G401.6 (cell line): ENCODE measurements at regions not wholly inside any gene's neighbourhood (a gene's known extent, or its start where the extent isn't known, plus 50 kb on each side); places are given as distances from the start of the nearest gene placed in this dataset.

Experiments used
- FAIRE-seq: peaks from 2 replicates; lab custom pipeline; 2012; peaks lifted over from hg19 to GRCh38; lab: Jason Lieb, UNC

- no peak for FAIRE-seq
Observed at GRCh38 chr11:8826139-8826786, 84.7 kb upstream of the AKIP1 start.

GRCh38 chr11:8826901-8827560, 84.0 kb upstream of the AKIP1 start:
- FAIRE-seq, result no peak

- no peak for FAIRE-seq
Observed at GRCh38 chr11:8828046-8828445, 82.9 kb upstream of the AKIP1 start.

DNA sequence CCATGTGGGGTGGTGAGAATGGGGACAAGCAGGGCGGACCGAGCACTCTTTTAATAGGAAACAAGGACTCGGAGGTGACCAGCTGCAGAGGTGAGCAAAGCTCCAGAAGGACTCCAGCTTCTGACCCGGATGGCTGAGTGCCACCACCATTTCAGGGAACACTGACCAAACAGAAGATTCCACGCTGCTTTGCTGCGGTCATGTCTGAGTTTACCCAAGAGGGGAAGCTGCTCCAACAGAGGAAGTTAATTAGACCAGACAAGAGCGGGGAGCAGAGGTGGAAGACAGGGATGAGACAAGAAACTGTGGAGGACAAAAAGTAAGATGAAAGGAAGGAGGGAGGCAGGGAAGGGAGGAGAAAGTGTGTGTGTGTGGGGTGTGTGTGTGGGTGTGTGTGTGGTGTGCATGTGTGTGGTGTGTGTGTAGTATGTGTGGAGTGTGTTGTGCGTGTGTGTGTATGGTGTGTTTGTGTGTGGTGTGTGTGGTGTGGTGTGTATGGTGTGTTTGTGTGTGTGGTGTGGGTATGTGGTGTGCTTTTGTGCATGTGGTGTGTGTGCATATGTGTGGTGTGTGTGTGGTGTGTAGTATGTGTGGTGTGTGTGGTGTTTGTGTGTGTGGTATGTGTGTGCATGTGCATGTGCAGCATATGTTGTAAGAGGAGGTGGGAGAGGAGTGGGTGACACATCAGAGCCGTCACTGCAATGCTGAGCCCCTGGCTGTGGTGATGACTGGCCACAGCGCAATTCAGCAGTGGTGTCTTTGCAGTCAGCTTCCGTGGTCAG, 82.2 kb upstream of the AKIP1 start:
- no peak for FAIRE-seq

- no peak for FAIRE-seq
Observed at GRCh38 chr11:8829556-8829955, 81.4 kb upstream of the AKIP1 start.

GRCh38 chr11:8830641-8831040, 80.3 kb upstream of the AKIP1 start:
- FAIRE-seq, result no peak

DNA sequence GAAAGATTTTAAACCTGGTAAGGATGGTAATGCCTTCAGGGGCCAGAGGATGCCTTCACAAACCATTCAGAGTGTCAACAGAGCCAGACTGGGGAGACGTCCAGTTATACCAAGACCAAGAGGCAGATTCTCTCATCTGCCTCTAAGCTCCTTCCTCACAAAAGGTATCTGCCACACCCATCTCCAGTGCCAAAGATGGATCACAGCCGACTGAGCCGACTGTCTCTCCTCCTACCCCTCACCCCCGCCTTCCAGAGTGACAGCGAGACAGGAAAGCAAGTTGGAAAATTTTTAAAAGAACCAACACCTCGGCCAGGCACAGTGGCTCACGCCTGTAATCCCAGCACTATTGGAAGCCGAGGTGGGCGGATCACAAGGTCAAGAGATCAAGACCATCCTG, 79.1 kb upstream of the AKIP1 start:
- no peak for FAIRE-seq

- FAIRE-seq, result no peak
Observed at GRCh38 chr11:8832571-8833260, 78.3 kb upstream of the AKIP1 start.

DNA sequence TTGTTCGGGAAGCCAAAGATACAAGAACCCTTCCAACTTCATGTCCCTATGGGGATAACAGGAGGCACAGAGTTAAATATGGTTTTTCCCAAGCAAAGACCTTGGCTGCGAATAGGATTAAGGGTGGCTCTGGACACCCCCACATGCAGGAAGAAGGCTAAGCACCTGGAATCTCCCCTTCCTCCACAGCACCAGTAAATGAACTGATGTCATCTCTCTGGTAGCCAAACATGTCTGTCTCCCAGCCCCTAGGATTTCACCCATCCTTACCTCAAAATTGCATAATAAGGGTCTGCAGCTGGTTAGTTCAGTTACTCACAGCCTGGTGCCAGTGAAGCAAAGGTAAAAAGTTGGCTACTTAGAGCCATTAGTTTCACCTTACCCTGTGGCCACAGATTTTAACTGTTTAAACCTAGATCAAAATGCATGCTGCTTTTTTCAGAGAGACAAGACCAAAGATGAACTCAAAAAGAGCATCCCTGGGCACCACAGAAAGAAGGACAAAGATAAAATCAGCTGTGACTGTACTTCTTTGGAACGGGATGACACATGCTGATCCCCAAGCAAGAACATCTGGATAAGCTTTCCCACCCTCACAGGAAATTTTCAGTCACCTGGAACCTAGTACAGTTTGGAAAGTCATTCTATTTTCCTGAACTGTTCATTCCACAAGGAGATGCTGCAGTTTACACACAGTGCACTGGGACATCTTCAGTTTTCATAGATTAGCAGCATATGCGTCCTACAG, 77.2 kb upstream of the AKIP1 start:
- FAIRE-seq, result no peak

- FAIRE-seq, result no peak
Observed at GRCh38 chr11:8834379-8834778, 76.6 kb upstream of the AKIP1 start.

DNA sequence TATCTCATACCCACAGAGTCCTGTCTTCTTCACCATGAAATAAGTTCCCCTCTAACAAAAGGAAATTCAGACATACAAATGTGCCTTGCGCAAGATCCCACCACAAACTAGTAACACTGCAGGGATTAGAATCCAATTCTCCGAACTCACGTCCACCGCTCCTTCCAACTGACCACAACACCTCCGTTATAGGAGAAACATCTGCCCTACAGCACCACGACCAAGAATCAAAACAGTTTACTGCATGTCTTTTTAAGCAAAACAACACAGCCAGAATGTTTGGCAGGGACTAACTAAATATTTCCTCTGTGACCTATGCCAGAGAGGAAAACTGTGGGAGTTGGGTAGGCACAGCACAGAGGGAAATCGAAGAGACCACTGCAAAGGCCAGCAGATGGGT, 72.7 kb upstream of the AKIP1 start:
- no peak for FAIRE-seq

DNA sequence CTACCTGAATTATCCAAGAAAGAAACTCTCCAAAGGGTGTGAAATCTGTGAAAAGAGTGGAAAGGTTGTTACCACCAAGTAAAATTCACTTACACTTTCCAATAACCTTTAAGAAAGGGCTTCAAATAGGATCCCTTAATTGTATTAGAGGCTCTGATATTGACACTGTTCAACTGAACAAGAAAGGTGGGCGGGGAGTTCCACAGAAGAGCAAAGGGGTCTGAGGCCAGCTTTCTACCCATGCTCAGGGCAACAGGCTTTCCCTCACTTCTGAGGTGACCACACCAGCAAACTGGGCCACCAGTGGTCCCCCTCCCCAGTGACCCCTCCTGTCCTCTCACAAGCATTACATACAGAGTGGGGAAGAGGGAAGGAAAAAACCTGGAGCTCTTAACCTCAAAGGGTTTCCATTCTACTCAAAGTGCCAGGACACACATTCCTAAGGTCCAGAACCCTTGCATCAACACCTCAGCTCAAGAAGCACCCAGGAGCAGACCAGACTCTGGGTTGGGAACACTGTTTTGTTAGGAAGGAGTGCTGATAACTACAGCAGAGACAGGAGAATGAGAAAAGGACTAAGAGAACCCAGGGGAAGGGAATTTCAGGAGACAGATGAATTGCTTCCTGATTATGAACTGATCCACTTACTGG, 71.6 kb upstream of the AKIP1 start:
- FAIRE-seq, result no peak

DNA sequence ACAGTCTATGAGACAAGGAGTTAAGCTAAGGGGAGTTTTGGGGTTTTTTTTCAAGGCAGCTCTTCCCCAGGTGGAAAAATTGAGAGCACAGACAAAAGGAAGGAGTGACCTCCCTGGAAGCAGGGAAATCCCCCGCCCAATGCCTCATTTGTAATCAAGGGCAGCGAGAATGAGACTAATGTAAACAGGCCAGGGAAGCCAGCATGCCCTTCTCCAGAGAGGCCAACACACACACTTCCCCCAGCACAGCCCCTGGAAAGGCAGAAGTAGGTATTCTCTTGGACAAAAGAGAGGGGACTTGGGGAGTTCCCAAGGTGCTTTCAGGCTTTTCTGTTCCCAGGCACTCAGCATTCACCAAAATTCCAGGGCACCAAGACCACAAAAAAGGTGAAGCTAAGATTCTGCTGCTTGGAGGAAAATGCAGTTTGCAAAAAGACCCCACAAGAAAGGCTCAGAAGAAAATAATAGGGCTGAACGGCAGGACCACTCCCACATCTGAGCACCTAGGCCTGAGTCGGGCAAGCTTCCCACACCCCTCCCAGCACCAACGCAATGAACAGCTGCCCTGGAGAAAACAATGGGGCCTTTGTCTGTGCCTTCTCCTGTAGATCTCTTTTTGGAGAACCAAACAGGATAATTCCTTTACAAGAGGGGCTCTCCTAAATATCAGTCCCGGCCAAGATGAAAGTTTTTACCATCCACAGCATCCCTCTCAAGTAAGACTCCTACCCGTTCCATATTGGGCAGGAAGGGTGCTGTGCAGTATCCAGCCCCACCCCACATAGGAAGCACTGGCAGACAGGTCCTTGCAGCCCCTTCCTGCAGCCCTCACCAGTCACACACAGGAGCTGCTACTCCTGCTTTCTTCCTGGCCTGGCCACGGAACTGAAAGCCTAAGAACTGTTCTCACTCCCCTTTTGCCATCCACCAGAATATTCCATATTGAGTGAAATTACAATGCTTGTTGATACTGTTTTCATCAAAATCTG, 70.7 kb upstream of the AKIP1 start:
- FAIRE-seq, result no peak

- FAIRE-seq, result no peak
Observed at GRCh38 chr11:8841899-8842298, 69.1 kb upstream of the AKIP1 start.

GRCh38 chr11:8858808-8859207, 52.2 kb upstream of the AKIP1 start:
- no peak for FAIRE-seq
